Adrenal gland (tissue), 9 donors: ENCODE measurements at regions not wholly inside any gene's neighbourhood (a gene's known extent, or its start where the extent isn't known, plus 50 kb on each side); places are given as distances from the start of the nearest gene placed in this dataset.

Experiments
- DNase-seq, 7 donors: peaks; one replicate each; pipeline ENCODE4 v3.0.0-alpha.2; 2019 to 2020
- H3K27ac ChIP-seq, 5 donors: fragments of 200-600 bp; sonication (generic) in 4 of 5; 1 replicate in 3 of 5; 2 replicates in 2 of 5; pipeline versions ENCODE4 v1.5.1 to v1.8.0; 2016 to 2020; ENCODE audit warnings: mild to moderate bottlenecking in 1 of 5
- H3K27me3 ChIP-seq: fragments of 200-600 bp; 2 replicates; pipeline ENCODE4 v1.8.0; 2021
- H3K36me3 ChIP-seq, 2 donors: fragments of 200-600 bp; replicated peaks in 1 of 2; 1 replicate in 1 of 2; 2 replicates in 1 of 2; pipeline versions ENCODE4 v1.5.1 to v1.8.0; 2018 to 2022
- H3K4me1 ChIP-seq, 2 donors: fragments of 200-600 bp; replicated peaks in 1 of 2; 1 replicate in 1 of 2; 2 replicates in 1 of 2; pipeline versions ENCODE4 v1.5.1 to v1.8.0; 2018 to 2021
- H3K4me3 ChIP-seq, 4 donors: fragments of 200-600 bp; sonication (generic) in 3 of 4; one replicate each; pipeline ENCODE4 v1.5.1; 2016 to 2018
- H3K9me3 ChIP-seq, 3 donors: fragments of 200-600 bp; sonication (generic) in 1 of 3; replicated peaks in 1 of 3; 1 replicate in 2 of 3; 2 replicates in 1 of 3; pipeline versions ENCODE4 v1.5.1 to v1.8.0; 2016 to 2021
- CTCF ChIP-seq, 6 experiments: fragments of 450-650 bp in 4 of 6; fragments of 200-600 bp in 2 of 6; sonication (generic) in 1 of 6; IDR thresholded peaks; 1 replicate in 5 of 6; 2 replicates in 1 of 6; pipeline versions ENCODE4 v1.5.1 to v1.8.0; 2016 to 2021; ENCODE audit warnings: antibody characterized with exemption in 6 of 6, mild to moderate bottlenecking in 2 of 6, moderate library complexity in 1 of 6
- POLR2A ChIP-seq, 2 donors: fragments of 450-650 bp; IDR thresholded peaks; one replicate each; pipeline ENCODE4 v1.6.1; 2017; ENCODE audit warnings: antibody characterized with exemption in 2 of 2, mild to moderate bottlenecking in 2 of 2, moderate library complexity in 1 of 2
- WGBS, 4 donors: extraction: QIAGEN DNeasy Blood & Tissue Kit in 2 of 4; methylation state at CpG; one replicate each; pipeline versions ENCODE4 v1.1.5 to v1.1.7; 2013 to 2017; 5-methylcytosine and 5-hydroxymethylcytosine counted together
- intact Hi-C, 2 donors: fragments of 100-400 bp; cut with DNase I; formaldehyde crosslinking; loops; one replicate each; pipeline versions ENCODE4 v1.14.1 to v1.15.0; 2022 to 2023
- donor health status: healthy with polysubstance abuse.
- donor health status: Bipolar disorder and iron deficiency.
- donor health status: DM: yes; HTN: yes; CAD: no.
- donor health status: DM: no; HTN: no; CAD: no.
- donor health status: DM: no; HTN: no; CAD: no.

- DNase-seq = no peak
- WGBS, 4 donors = 79 to 90% (median 85%) methylated on average over 4 of the region's 4 CpGs
Measured at GRCh38 chr4:25474690-25475089, 97.6 kb downstream of the ANAPC4 start.

GRCh38 chr4:25477221-25477620 lies 100.2 kb downstream of the ANAPC4 start:
- Histone ChIP-seq H3K27me3 (no peaks in the 10 kb centered on the region), H3K9me3 (no peaks in the 10 kb centered on the region), H3K4me1 (no peaks in the 10 kb centered on the region), H3K36me3 (no peaks in the 10 kb centered on the region), H3K27ac (no peak overlapping the region), H3K4me3 (no peak overlapping the region)
- no peak for DNase-seq
- no peak for TF ChIP-seq POLR2A (IDR thresholded peaks at IDR 0.05)
- TF ChIP-seq CTCF (IDR thresholded peaks at IDR 0.05) = no peak
- 46 to 67% (median 53%) methylated on average over 1 of the region's 1 CpG for WGBS, 4 donors
- intact Hi-C loops = no loop called here

More at GRCh38 chr4:25474690-25475089, 97.6 kb downstream of the ANAPC4 start:
- Histone ChIP-seq H3K27ac (no peak overlapping the region), H3K4me1 (no peaks in the 10 kb centered on the region), H3K36me3 (no peaks in the 10 kb centered on the region), H3K4me3 (no peak overlapping the region), H3K9me3 (no peaks in the 10 kb centered on the region), H3K27me3 (no peaks in the 10 kb centered on the region)
- no peak for TF ChIP-seq CTCF (IDR thresholded peaks at IDR 0.05)
- TF ChIP-seq POLR2A (IDR thresholded peaks at IDR 0.05) = no peak
- intact Hi-C loops = no loop called here

GRCh38 chr4:25481648-25482047 lies 104.6 kb downstream of the ANAPC4 start:
- 60 to 71% (median 65%) methylated on average over 2 of the region's 2 CpGs for WGBS, 4 donors

GRCh38 chr4:25484243-25484721 lies 107.2 kb downstream of the ANAPC4 start:
- DNase-seq = no peak
- WGBS, 4 donors = 82 to 89% (median 86%) methylated on average over 3 of the region's 3 CpGs
- intact Hi-C loops = no loop called here
- Histone ChIP-seq H3K4me3 (no peak overlapping the region), H3K27ac (no peak overlapping the region), H3K9me3 (no peaks in the 10 kb centered on the region), H3K36me3 (no peaks in the 10 kb centered on the region), H3K27me3 (no peaks in the 10 kb centered on the region), H3K4me1 (no peaks in the 10 kb centered on the region)
- TF ChIP-seq POLR2A (IDR thresholded peaks at IDR 0.05) (no peak), CTCF (IDR thresholded peaks at IDR 0.05) (no peak)

More at GRCh38 chr4:25481648-25482047, 104.6 kb downstream of the ANAPC4 start:
- no peaks in the 10 kb centered on the region for H3K27me3 ChIP-seq
- intact Hi-C loops = no loop called here
- TF ChIP-seq CTCF (IDR thresholded peaks at IDR 0.05) (no peak), POLR2A (IDR thresholded peaks at IDR 0.05) (no peak)
- H3K4me3 ChIP-seq = no peak overlapping the region
- H3K27ac ChIP-seq = no peak overlapping the region
- no peak for DNase-seq
- H3K9me3 ChIP-seq = no peaks in the 10 kb centered on the region
- no peaks in the 10 kb centered on the region for H3K36me3 ChIP-seq
- no peaks in the 10 kb centered on the region for H3K4me1 ChIP-seq
